PC-9 (cell line): ENCODE measurements at regions not wholly inside any gene's neighbourhood (a gene's known extent, or its start where the extent isn't known, plus 50 kb on each side); places are given as distances from the start of the nearest gene placed in this dataset.
"Not testable (repeated sequence)": the region's sequence is repeated elsewhere in the genome, so short reads cannot be mapped to it uniquely, and the experiment has no call there.

ENCODE experiments used
- BruUV-seq: library from RNA; stranded (reverse); fragments of 400-500 nt; replicated peaks from 2 replicates; lab custom pipeline; 2021; lab: Mats Ljungman, UMichigan
- CTCF ChIA-PET: fragments of 300-600 bp; sonication (Branson Sonifier 250); formaldehyde crosslinking; loops from one replicate; lab custom pipeline; 2022; ENCODE audit warnings: antibody characterized with exemption; lab: Charles Lee
- POLR2A ChIA-PET: fragments of 300-600 bp; sonication (Branson Sonifier 250); formaldehyde crosslinking; loops from one replicate; lab custom pipeline; 2022; ENCODE audit warnings: antibody characterized with exemption; ENCODE audit not compliant: unreplicated experiment; lab: Charles Lee
- DNase-seq, 2 experiments: peaks; one replicate each; pipeline versions ENCODE4 v3.0.0 to v3.0.0-alpha.2; 2015 to 2022; ENCODE audit warnings: mixed read lengths in 1 of 2
- H2AFZ ChIP-seq: fragments of 200-600 bp; sonication (generic); 2 replicates; pipeline ENCODE4 v1.8.1; 2017; ENCODE audit warnings: antibody characterized with exemption
- H3F3A ChIP-seq: fragments of 200-600 bp; sonication (generic); 2 replicates; pipeline ENCODE4 v1.8.1; 2017; ENCODE audit warnings: antibody characterized with exemption, mild to moderate bottlenecking, low read depth; ENCODE audit not compliant: insufficient read depth
- H3K27ac ChIP-seq: fragments of 200-600 bp; sonication (generic); 2 replicates; pipeline ENCODE4 v1.6.1; 2016; ENCODE audit warnings: mixed run types
- H3K27me3 ChIP-seq: fragments of 200-600 bp; sonication (generic); 2 replicates; pipeline ENCODE4 v1.6.1; 2016; ENCODE audit warnings: low read depth, mixed run types; ENCODE audit not compliant: insufficient read depth
- H3K36me3 ChIP-seq: fragments of 200-600 bp; sonication (generic); 2 replicates; pipeline ENCODE4 v1.6.1; 2016; ENCODE audit warnings: low read depth, mixed run types
- H3K4me1 ChIP-seq: fragments of 200-600 bp; sonication (generic); replicated peaks from 2 replicates; pipeline ENCODE4 v1.6.1; 2016; ENCODE audit warnings: mixed run types; ENCODE audit not compliant: insufficient read depth
- H3K4me2 ChIP-seq: fragments of 200-600 bp; sonication (generic); 2 replicates; pipeline ENCODE4 v1.6.1; 2017; ENCODE audit warnings: mixed run types
- H3K4me3 ChIP-seq: fragments of 200-600 bp; sonication (generic); 2 replicates; pipeline ENCODE4 v1.6.1; 2016; ENCODE audit warnings: mixed run types
- H3K79me2 ChIP-seq: fragments of 200-600 bp; sonication (generic); 2 replicates; pipeline ENCODE4 v1.6.1; 2017; ENCODE audit warnings: low read depth, mixed run types
- H3K9me2 ChIP-seq: fragments of 200-600 bp; sonication (generic); 2 replicates; pipeline ENCODE4 v1.8.1; 2017; ENCODE audit warnings: mild to moderate bottlenecking; ENCODE audit not compliant: insufficient read depth
- H3K9me3 ChIP-seq: fragments of 200-600 bp; sonication (generic); 2 replicates; pipeline ENCODE4 v1.8.1; 2016; ENCODE audit warnings: low read depth; ENCODE audit not compliant: insufficient read depth
- H4K20me1 ChIP-seq: fragments of 200-600 bp; sonication (generic); 2 replicates; pipeline ENCODE4 v1.8.1; 2017; ENCODE audit not compliant: insufficient read depth
- CTCF ChIP-seq: fragments of 200-600 bp; sonication (generic); conservative IDR thresholded peaks from 2 replicates; pipeline ENCODE4 v1.6.1; 2017; ENCODE audit warnings: mixed run types, antibody characterized with exemption, mild to moderate bottlenecking, moderate library complexity
- EZH2 ChIP-seq: fragments of 200-600 bp; sonication (generic); IDR thresholded peaks from 2 replicates; pipeline ENCODE4 v1.8.0; 2017; ENCODE audit warnings: antibody characterized with exemption, low read depth
- intact Hi-C: fragments of 100-400 bp; cut with micrococcal nuclease; formaldehyde crosslinking; loops from one replicate; pipeline ENCODE4 v1.10.0; 2022; ENCODE audit not compliant: unreplicated experiment

GRCh38 chrX:17960891-17961290 is 99.8 kb upstream of the RAI2 start:
- H3K4me1 ChIP-seq: no peaks in the 10 kb centered on the region
- no peaks in the 10 kb centered on the region for H3K9me3 ChIP-seq
- H3K79me2 ChIP-seq: no peaks in the 10 kb centered on the region
- DNase-seq: no peak
- no peak for TF ChIP-seq EZH2
- no peaks in the 10 kb centered on the region for H4K20me1 ChIP-seq
- BruUV-seq: no TSS peak
- no peak overlapping the region for H3K27ac ChIP-seq
- no peaks in the 10 kb centered on the region for H3K36me3 ChIP-seq
- no peak overlapping the region for H3K4me2 ChIP-seq
- intact Hi-C loops: no loop called here
- no peak overlapping the region for H2AFZ ChIP-seq
- H3F3A ChIP-seq: no peaks in the 10 kb centered on the region
- H3K27me3 ChIP-seq: no peaks in the 10 kb centered on the region
- H3K9me2 ChIP-seq: no peaks in the 10 kb centered on the region
- ChIA-PET CTCF (no interaction called here), POLR2A (no interaction called here)
- no peak overlapping the region for H3K4me3 ChIP-seq

- Histone ChIP-seq H3K79me2 (no peaks in the 10 kb centered on the region), H3K27ac (no peak overlapping the region), H3K4me2 (no peak overlapping the region), H3K9me3 (no peaks in the 10 kb centered on the region), H2AFZ (no peak overlapping the region), H3K9me2 (no peaks in the 10 kb centered on the region), H3K4me1 (no peaks in the 10 kb centered on the region), H3K4me3 (no peak overlapping the region), H3K36me3 (no peaks in the 10 kb centered on the region), H4K20me1 (no peaks in the 10 kb centered on the region), H3K27me3 (no peaks in the 10 kb centered on the region; the same call in 1 of the 2 replicates), H3F3A (no peaks in the 10 kb centered on the region)
- BruUV-seq: no TSS peak
- TF ChIP-seq CTCF: peak; percentile 68
- TF ChIP-seq EZH2: no peak
- CTCF ChIA-PET: no interaction called here
- intact Hi-C loops: no loop called here
- no peak for DNase-seq
- POLR2A ChIA-PET: no interaction called here
Measured at GRCh38 chrX:17944833-17945497, 83.9 kb upstream of the RAI2 start.

- POLR2A ChIA-PET, BruUV-seq, H3K4me3 ChIP-seq, H3K79me2 ChIP-seq, DNase-seq, H3K27ac ChIP-seq, H4K20me1 ChIP-seq, intact Hi-C loops, H3K9me3 ChIP-seq, H3K4me2 ChIP-seq, H3K4me1 ChIP-seq, H3K36me3 ChIP-seq, H3K27me3 ChIP-seq, CTCF ChIA-PET, H3F3A ChIP-seq, H2AFZ ChIP-seq, H3K9me2 ChIP-seq: not testable (repeated sequence)
Measured at GRCh38 chrX:17941171-17941570, 80.1 kb upstream of the RAI2 start.

GRCh38 chrX:17939724-17940123 is 78.6 kb upstream of the RAI2 start:
- no peaks in the 10 kb centered on the region for H3F3A ChIP-seq
- H3K36me3 ChIP-seq: no peaks in the 10 kb centered on the region
- no peak for TF ChIP-seq CTCF
- TF ChIP-seq EZH2: no peak
- no peaks in the 10 kb centered on the region; the same call in 1 of the 2 replicates for H3K27me3 ChIP-seq
- ChIA-PET POLR2A (no interaction called here), CTCF (no interaction called here)
- no TSS peak for BruUV-seq
- H3K4me2 ChIP-seq: no peak overlapping the region
- no peaks in the 10 kb centered on the region for H3K4me1 ChIP-seq
- no peaks in the 10 kb centered on the region for H3K9me2 ChIP-seq
- no peak overlapping the region for H3K27ac ChIP-seq
- no peaks in the 10 kb centered on the region for H3K9me3 ChIP-seq
- H4K20me1 ChIP-seq: no peaks in the 10 kb centered on the region
- H2AFZ ChIP-seq: no peak overlapping the region
- DNase-seq: no peak
- H3K79me2 ChIP-seq: no peaks in the 10 kb centered on the region
- intact Hi-C loops: no loop called here
- no peak overlapping the region for H3K4me3 ChIP-seq
